Hepatocyte (in vitro differentiated cells): ENCODE measurements at regions not wholly inside any gene's neighbourhood (a gene's known extent, or its start where the extent isn't known, plus 50 kb on each side); places are given as distances from the start of the nearest gene placed in this dataset.

Experiments used
- CTCF ChIP-seq: fragments of 200-600 bp; sonication (generic); IDR thresholded peaks from 2 replicates; pipeline ENCODE4 v1.5.1; 2016; ENCODE audit warnings: antibody characterized with exemption, mild to moderate bottlenecking; ENCODE audit not compliant: poor library complexity
- EZH2phosphoT487 ChIP-seq: fragments of 200-600 bp; sonication (generic); IDR thresholded peaks from one replicate; pipeline ENCODE4 v1.6.1; 2018; ENCODE audit warnings: antibody characterized with exemption, mild to moderate bottlenecking, low read depth, moderate library complexity; ENCODE audit not compliant: unreplicated experiment, severe bottlenecking

- TF ChIP-seq CTCF = no peak
- TF ChIP-seq EZH2phosphoT487 = no peak
Observed at GRCh38 chr14:30317729-30318128, 241.2 kb upstream of the G2E3 start.
